ENCODE measurements at regions not wholly inside any gene's neighbourhood (a gene's known extent, or its start where the extent isn't known, plus 50 kb on each side); places are given as distances from the start of the nearest gene placed in this dataset.

- DNase-seq = no peak
Observed at GRCh38 chr17:34414339-34414738, 51.3 kb upstream of the CCL1 start.

DNA sequence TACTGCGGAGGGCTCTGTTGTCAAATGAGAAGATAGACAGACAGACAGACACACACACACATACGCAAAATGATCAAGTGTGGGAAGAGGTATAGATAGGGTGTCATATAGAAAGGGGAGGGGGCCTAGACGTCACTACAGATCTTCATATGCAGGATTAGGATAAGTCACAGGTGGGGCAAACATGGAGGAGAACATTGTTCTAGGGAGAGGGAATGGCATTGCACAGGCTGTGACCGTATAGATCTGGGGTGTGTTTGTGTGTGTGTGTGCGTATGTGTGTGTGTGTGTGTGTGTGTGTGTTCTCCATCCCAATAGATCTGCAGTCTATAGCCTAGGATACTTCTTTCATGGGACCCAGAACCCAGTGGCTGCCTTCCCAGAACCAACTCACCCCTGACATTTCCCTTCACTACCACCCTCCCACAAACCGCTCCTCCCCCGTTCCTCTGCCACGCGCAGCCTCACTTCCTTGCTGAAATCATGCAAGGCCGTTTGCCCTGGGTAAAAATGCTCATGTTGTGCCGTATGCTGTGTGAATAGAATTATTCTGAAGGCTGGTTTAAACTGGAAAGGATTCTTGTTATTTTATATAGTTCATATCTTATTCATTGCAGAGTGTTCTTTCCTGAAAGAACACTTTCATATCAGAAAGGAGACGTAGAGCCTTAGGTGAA, 50.5 kb upstream of the CCL1 start:
- DNase-seq = no peak

- DNase-seq = no peak
Observed at GRCh38 chr17:34412965-34413441, 50.0 kb upstream of the CCL1 start.

All from NCI-H345 (cell line).